Skeletal muscle tissue (tissue), 3 donors: ENCODE measurements at regions not wholly inside any gene's neighbourhood (a gene's known extent, or its start where the extent isn't known, plus 50 kb on each side); places are given as distances from the start of the nearest gene placed in this dataset.

ENCODE experiments used
- H3K27ac ChIP-seq: one replicate; pipeline ENCODE4 v1.7.0; 2013; ENCODE audit warnings: mild to moderate bottlenecking, low read depth, low read length, inconsistent platforms
- H3K27me3 ChIP-seq, 3 donors: one replicate each; pipeline ENCODE4 v1.7.0; 2013; ENCODE audit warnings: low read length in 3 of 3; ENCODE audit not compliant: control insufficient read depth in 3 of 3, insufficient read depth in 3 of 3
- H3K36me3 ChIP-seq, 3 donors: one replicate each; pipeline ENCODE4 v1.7.0; 2013; ENCODE audit warnings: low read length in 3 of 3; ENCODE audit not compliant: control insufficient read depth in 3 of 3, insufficient read depth in 3 of 3
- H3K4me1 ChIP-seq, 3 donors: one replicate each; pipeline ENCODE4 v1.7.0; 2013; ENCODE audit warnings: low read length in 3 of 3, mild to moderate bottlenecking in 3 of 3; ENCODE audit not compliant: control insufficient read depth in 3 of 3, insufficient read depth in 3 of 3
- H3K4me3 ChIP-seq, 3 donors: one replicate each; pipeline ENCODE4 v1.7.0; 2013; ENCODE audit warnings: low read length in 3 of 3
- H3K9ac ChIP-seq, 3 donors: one replicate each; pipeline ENCODE4 v1.7.0; 2013; ENCODE audit warnings: low read length in 3 of 3, mild to moderate bottlenecking in 3 of 3, moderate library complexity in 2 of 3, low read depth in 1 of 3
- H3K9me3 ChIP-seq, 3 donors: one replicate each; pipeline ENCODE4 v1.7.0; 2013; ENCODE audit warnings: low read length in 3 of 3; ENCODE audit not compliant: control insufficient read depth in 3 of 3
- donor health status: Osteomylitis.

- Histone ChIP-seq H3K4me3 (no peak overlapping the region), H3K9ac (no peak overlapping the region), H3K36me3 (no peaks in the 10 kb centered on the region), H3K9me3 (no peaks in the 10 kb centered on the region), H3K4me1 (no peaks in the 10 kb centered on the region), H3K27ac (no peak overlapping the region), H3K27me3 (no peaks in the 10 kb centered on the region)
Observed at GRCh38 chr2:221771297-221771696, 199.2 kb upstream of the EPHA4 start.

DNA sequence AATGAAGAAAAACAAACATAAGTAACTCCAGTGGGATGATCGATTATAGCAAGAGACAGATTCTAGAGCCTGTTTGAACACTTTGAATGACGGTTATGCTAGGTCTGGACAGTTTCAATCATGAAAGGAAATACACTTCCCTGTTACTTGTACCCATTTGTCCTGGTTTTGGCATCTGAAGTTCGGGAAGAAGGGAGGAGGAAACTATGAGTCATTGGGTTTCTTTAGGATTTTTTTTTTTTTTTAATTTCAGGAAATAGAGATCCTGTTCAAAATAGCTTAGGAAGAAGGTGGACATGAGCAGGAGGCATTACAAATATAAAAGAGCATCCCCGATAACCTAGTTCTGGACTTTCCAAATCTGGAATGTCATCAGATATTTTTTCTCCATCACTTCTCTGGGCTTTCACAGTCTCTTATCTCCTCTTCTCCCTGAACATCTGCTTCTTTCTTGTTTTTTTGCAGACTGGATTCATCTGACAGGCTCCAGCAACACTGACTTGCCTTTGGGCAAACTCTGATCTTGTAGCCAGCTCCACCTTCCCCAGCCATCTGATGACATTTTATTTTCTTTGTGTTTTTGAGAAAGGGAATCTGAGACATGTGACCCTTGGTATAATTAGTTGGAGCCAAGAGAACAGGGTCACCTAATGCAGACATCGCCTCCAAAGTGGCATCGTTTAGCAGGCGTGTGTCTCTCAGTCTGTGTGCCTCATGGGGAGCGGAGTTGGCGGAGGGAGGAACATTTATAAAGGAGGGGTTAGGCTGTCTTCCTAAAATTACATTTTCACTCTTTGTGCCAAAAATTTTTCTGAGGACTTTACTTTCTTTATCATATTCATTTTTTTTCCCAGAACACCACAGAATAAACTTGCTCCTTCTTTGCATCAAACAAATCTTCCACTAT is 195.3 kb upstream of the EPHA4 start:
- Histone ChIP-seq H3K27me3 (no peaks in the 10 kb centered on the region), H3K9ac (no peak overlapping the region), H3K4me3 (no peak overlapping the region), H3K36me3 (no peaks in the 10 kb centered on the region), H3K27ac (no peak overlapping the region), H3K9me3 (no peaks in the 10 kb centered on the region), H3K4me1 (no peaks in the 10 kb centered on the region)

DNA sequence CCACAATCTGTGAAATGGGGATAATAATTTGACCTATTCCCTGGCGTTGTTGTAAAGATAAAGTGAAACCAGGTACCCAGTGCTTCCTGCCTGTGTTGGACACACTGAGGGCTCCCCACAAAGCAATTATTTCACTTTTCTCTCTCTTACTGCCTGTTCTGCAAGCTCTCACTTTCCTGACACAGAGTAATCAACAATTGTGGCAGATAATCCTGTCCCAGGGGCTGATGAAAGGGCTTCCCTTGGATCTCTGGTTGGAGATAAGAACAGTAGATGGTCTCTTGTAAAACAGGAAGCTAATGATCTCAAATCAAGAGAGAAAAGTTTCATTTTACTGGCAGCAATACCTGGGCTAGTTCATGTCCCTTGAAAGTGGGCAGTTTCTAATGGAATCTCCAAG is 190.4 kb upstream of the EPHA4 start:
- no peaks in the 10 kb centered on the region for H3K9me3 ChIP-seq
- no peak overlapping the region for H3K4me3 ChIP-seq
- H3K4me1 ChIP-seq = no peaks in the 10 kb centered on the region
- no peaks in the 10 kb centered on the region for H3K27me3 ChIP-seq
- no peaks in the 10 kb centered on the region for H3K36me3 ChIP-seq
- H3K9ac ChIP-seq = no peak overlapping the region
- no peak overlapping the region for H3K27ac ChIP-seq

- Histone ChIP-seq H3K27me3 (no peaks in the 10 kb centered on the region), H3K36me3 (no peaks in the 10 kb centered on the region), H3K4me3 (no peak overlapping the region), H3K27ac (no peak overlapping the region), H3K9ac (no peak overlapping the region), H3K4me1 (no peaks in the 10 kb centered on the region), H3K9me3 (no peaks in the 10 kb centered on the region)
Observed at GRCh38 chr2:221761260-221761659, 189.2 kb upstream of the EPHA4 start.

DNA sequence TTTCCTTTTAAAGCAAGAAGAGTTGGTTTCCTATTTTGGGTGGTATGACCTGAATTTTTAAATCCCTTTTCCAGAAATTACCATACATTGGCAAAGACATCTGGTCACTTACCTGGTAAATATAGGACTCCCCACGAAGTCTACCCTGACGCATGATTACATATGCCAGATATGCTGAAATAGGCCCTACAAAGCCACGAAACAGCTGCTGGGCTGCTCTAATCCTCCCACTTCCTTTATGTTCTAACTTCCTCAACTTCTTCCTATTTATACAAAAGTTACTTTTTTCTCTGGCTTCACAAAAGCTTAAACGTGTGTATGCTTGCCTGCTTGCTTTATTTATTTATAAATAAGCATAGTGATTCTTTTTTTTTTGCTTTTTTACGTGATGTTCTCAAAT is 186.0 kb upstream of the EPHA4 start:
- H3K27ac ChIP-seq = no peak overlapping the region
- no peak overlapping the region for H3K9ac ChIP-seq
- no peaks in the 10 kb centered on the region for H3K4me1 ChIP-seq
- no peaks in the 10 kb centered on the region for H3K9me3 ChIP-seq
- H3K4me3 ChIP-seq = no peak overlapping the region
- no peaks in the 10 kb centered on the region for H3K27me3 ChIP-seq
- no peaks in the 10 kb centered on the region for H3K36me3 ChIP-seq

- H3K4me1 ChIP-seq = no peaks in the 10 kb centered on the region
- no peaks in the 10 kb centered on the region for H3K27me3 ChIP-seq
- H3K9ac ChIP-seq = no peak overlapping the region
- peaks cover 0 to 2% (median 0%) of the 10 kb centered on the region in 3 donors for H3K9me3 ChIP-seq
- H3K4me3 ChIP-seq = no peak overlapping the region
- no peaks in the 10 kb centered on the region for H3K36me3 ChIP-seq
- no peak overlapping the region for H3K27ac ChIP-seq
Observed at GRCh38 chr2:221753401-221753800, 181.3 kb upstream of the EPHA4 start.

DNA sequence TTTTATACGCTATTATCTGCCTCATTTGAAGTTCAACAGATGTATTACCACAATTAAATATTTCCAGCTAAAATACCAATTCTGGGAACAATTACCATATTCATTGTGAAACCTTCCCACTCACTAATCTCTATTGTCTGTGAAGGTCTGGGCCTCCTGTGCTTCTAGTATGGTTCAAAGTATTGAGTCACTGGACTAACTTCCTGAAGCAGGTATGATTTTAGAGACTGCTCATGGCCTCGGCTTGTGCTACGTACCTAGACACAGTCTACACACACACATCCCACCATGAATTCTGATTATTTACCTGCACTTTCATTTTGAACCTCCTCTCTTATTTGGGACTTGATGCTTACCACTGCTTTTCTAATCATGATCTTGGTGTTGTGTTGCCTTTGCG is 180.7 kb upstream of the EPHA4 start:
- Histone ChIP-seq H3K27ac (no peak overlapping the region), H3K9me3 (peaks cover 0 to 2% (median 0%) of the 10 kb centered on the region in 3 donors), H3K27me3 (no peaks in the 10 kb centered on the region), H3K36me3 (no peaks in the 10 kb centered on the region), H3K4me1 (no peaks in the 10 kb centered on the region), H3K9ac (no peak overlapping the region), H3K4me3 (no peak overlapping the region)

DNA sequence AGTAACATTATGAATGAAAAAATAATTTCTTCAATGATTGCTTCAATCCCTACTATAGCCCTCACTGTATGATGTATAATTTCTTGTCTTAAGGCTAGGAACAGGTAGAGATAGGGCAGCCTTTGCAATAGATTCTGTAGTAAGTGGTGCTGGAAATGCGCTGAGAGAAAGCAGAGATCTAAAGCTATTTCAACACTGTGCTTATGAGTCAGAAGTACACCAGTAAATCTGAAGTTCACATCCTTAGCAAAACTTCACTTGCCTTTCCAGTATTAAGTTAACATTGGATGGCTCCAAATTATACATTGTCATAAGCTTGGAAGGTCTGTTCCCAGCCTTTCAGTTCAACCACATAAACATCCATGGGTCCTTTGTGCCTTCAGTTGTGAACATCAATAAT is 178.2 kb upstream of the EPHA4 start:
- no peaks in the 10 kb centered on the region for H3K27me3 ChIP-seq
- H3K36me3 ChIP-seq = no peaks in the 10 kb centered on the region
- H3K27ac ChIP-seq = no peak overlapping the region
- no peak overlapping the region for H3K4me3 ChIP-seq
- no peak overlapping the region for H3K9ac ChIP-seq
- no peaks in the 10 kb centered on the region for H3K4me1 ChIP-seq
- peaks cover 0 to 2% (median 0%) of the 10 kb centered on the region in 3 donors for H3K9me3 ChIP-seq

DNA sequence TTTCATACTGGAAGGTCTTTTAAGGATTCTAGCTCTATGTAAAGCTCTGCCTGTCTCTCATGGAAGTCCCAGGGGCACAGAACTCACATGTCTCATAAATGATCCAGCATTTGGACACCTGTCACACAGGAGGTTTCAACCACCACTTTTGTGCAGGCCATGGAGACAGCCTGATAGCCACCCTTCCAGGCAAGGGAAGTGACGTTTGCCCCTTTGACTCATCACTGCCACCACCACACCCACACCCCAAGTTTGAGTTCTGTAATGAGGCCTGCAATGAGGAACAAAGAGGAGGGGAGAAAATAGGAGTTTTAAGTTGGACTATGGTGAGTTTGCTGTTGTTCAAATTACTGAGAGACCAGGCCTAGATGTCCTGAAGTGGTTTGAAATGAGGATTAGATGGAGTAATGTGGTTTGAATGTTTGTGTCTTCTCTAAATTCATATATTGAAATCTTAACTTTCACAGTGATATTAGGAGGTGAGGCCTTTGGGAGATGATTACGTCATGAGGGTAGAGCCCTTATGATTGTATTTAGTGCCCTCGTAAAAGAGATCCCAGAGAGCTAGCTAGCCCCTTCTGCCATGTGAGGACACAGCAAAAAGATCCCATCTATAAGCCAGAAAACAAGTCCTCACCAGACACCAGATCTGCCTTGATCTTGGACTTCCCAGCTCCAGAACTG is 175.3 kb upstream of the EPHA4 start:
- Histone ChIP-seq H3K4me1 (no peaks in the 10 kb centered on the region), H3K4me3 (no peak overlapping the region), H3K9ac (no peak overlapping the region), H3K36me3 (no peaks in the 10 kb centered on the region), H3K9me3 (peaks cover 0 to 2% (median 0%) of the 10 kb centered on the region in 3 donors), H3K27ac (no peak overlapping the region), H3K27me3 (no peaks in the 10 kb centered on the region)

GRCh38 chr2:221741496-221742211 is 169.6 kb upstream of the EPHA4 start:
- Histone ChIP-seq H3K27ac (no peak overlapping the region), H3K9ac (no peak overlapping the region), H3K36me3 (no peaks in the 10 kb centered on the region), H3K4me1 (no peaks in the 10 kb centered on the region), H3K9me3 (no peaks in the 10 kb centered on the region), H3K27me3 (no peaks in the 10 kb centered on the region), H3K4me3 (no peak overlapping the region)
